Stimulated activated CD4-positive, alpha-beta T cell treated with anti-CD3 and anti-CD28 coated beads, TNF-alpha, amount 100 ng/mL, for 24 hours (primary cell): ENCODE measurements at regions not wholly inside any gene's neighbourhood (a gene's known extent, or its start where the extent isn't known, plus 50 kb on each side); places are given as distances from the start of the nearest gene placed in this dataset.
"Not testable (repeated sequence)": the region's sequence is repeated elsewhere in the genome, so short reads cannot be mapped to it uniquely, and the experiment has no call there.

Experiments
- DNase-seq, 3 experiments: peaks; one replicate each; pipeline ENCODE4 v3.0.0-alpha.2; 2020; ENCODE audit warnings: low read depth in 3 of 3

DNA sequence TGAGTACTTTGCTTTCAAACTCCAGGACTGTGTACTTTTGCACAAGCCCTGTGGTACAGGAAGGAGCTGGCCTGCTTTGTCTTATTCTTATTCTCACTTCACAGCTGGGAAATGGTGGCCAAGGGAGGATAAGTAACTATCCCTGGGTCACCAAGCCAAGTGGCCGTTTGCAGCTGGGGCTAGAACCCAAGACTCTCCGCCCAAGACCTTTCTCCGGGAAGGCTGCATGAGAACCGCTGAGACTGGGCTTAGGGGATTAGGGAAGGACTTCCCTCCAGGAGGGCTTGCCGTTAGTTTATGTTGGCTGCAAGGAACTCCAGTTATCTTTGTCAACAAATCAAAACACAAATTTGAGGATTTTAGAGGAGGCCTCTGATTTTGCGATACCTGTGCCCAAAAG is 109.5 kb upstream of the ADRA1D start:
- no peak for DNase-seq

DNA sequence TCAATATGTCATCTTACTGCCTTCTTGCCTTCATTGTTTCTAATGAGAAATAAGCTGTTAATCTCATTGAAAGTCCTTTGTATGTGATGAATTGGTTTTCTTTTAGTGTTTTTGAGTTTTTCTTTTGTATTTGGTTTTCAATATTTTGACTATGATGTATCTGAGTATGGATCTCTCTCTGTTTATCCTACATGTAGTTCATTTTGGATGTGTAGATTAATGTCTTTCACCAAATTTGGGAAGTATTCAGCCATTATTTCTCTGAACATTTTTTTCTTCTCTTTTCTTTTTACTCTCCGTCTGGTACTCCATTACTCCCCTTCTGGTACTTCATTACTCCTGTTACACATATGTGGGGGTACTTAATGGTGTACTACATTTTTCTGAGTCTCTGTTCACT is 103.3 kb upstream of the ADRA1D start:
- DNase-seq: no peak

DNA sequence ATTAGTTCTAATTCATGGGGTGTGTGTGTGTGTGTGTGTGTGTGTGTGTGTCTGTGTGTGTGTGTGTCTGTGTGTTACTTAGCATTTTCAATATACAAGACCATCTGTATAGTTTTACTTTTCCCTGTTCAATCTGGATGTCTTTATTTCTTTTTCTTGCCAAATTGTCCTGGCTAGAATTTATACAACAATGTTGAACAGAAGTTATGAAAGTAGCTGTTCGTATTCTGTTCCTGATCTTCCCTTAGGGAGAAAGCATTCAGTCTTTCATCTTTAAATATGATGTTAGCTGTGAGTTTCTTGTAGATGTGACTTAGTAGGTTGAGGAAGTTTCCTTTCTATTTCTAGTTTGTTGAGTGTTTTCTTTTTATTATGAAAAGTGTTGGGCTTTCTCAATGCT is 101.0 kb upstream of the ADRA1D start:
- DNase-seq: no peak

DNA sequence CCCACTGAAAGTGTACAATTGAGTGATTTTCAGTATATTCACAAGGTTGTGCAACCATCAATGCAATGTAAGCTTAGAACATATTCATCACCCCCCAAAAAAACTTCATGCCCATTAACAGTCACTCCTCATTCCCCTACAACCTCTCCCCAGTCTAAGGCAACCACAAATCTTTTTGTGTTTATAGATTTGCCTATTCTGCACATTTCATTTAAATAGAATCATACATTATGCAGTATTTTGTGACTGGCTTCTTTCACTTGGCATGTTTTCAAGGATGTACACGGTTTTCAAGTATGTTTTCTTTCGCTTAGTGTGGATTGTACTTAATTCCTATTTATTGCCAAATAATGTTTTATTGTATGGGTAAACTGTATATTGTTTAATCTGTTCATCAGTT is 95.6 kb upstream of the ADRA1D start:
- no peak for DNase-seq

DNA sequence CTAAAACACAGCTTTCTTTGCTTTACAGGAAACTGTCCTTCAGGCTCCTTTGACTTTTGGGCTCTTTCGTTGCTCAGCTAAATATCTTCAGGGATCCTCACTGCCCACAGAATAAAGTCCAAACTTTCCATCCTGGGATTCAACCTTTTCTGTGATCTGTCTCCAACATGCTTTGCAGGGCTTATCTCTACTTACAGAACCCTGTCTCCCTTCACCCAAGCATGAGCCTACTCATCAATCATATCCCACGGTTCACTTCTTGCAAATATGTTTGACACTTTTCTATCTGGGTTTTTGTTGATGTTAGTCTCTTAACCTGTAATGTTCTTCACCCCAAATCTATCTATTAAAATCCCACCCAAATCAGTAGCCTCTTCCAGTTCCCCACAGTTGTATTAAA is 93.5 kb upstream of the ADRA1D start:
- no peak for DNase-seq

DNA sequence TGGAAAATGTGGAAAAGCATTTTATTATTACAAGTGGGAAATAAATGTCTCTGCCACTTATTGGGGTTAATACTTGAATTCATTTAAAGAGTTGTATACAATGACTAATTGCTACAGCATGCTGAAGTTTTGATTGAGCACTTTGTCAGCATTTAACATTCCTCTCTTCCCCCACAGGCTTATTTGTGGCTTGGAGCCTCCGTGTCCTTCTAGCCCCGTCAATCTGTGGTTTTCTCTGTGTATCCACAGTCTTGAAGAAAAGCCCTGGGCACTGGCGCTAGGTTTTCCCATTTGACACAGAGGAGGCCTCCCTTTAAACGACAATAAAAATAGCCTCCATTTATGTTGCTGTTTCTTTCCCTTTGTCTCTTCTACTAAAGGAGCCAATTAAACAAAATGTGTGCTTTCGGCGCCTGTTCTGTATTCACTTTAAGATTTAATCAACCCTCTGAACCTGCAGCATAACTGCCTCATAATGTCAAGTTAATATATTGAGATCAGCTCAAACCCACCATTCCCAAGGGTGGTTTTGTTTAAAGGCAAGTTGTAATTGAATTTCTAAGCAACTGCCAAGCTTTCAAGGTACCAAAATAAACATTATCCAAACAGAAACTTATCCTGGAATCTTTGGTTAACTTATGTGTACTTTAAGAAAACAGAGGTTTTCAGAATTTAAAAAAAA is 92.9 kb upstream of the ADRA1D start:
- no peak for DNase-seq

DNA sequence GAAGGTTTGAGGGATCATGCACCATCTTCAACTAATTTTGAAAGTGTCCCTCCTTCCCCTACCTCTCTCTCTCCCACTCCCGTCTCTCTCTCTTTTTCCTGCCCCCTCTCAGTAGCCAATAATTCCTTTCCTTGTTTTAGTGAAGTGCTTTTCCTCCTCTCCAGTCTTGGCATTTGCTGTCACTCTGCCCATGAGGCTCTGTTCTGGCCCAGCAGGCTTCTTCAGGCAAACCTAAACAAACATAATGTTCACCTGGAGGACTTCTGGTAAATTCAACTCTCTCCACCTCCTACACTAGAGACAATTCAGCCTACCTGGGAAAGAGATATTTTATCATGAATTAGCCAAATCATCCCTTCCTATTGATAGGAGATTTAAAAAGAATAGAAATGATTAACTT is 86.6 kb upstream of the ADRA1D start:
- DNase-seq: no peak

DNA sequence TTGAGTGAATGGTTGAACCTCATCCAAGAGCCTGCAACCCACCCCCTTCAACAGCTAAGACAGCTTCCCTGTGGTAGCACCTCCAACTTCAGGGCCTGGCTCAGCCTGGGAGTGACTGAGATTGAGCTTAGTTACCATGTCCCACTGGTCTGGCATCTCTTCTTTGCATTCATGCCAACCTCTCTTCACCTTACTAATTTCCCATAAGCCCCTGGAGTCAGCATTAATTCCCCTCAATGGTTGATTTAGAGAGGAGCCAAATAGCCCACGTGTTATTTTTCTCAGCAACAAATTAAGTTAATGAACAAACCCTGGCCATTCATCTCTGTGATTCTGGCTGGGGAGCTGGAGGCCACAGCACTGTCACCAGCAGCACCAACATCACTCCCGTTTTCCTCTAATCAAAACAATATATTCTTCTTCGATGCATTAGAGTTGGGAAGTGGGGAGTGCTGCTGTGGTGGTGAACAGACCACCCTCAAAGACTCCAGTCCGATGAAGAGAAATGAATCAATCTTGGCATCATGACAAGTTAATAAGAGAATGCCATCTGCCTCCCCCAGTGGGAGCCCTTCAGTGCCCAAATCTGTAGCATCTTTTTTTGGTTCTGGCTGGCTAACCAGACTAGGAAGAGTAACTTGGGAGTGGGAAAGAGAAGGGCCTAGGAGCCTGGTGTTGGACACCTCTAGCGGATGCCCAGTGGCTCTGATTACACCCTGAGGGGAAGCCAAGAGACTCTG is 83.2 kb upstream of the ADRA1D start:
- DNase-seq: no peak

DNA sequence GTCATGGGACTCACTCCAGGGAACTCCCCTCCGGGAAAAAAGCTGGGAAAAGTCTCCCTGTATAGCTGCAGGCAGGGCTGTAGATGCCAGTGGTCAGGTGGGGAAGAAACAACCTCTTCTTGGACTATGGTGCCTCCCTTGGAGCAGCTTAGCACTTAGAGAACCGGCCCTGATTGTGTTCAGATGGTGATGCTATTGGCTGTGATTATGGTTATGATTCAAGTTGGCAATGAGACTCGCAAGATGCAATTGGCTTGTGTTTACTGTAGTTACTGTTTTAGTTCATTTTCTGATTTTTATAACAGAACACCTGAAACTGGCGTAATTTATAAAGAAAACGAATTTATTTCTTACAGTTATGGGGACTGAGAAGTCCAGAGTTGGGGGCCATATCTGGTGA is 80.9 kb upstream of the ADRA1D start:
- DNase-seq: no peak

DNA sequence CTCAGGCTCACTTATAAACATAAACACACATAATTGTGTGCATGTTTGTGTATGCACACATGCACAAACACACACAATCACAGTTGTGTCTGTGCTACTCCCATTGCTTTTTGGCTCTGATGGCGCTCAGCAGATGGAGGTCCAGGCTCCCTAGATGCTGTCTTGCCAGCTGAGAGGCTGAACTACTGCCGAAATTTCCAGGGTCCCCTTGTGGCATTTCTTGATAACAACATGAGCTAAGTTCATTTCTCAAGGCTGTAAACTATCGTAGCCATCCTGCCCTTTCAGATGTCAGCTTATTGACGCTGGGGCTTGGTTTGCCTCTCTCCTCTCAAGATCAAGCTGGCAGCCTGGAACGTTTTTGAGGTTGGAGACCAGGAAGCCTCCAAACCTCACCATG is 80.1 kb upstream of the ADRA1D start:
- DNase-seq: no peak

DNA sequence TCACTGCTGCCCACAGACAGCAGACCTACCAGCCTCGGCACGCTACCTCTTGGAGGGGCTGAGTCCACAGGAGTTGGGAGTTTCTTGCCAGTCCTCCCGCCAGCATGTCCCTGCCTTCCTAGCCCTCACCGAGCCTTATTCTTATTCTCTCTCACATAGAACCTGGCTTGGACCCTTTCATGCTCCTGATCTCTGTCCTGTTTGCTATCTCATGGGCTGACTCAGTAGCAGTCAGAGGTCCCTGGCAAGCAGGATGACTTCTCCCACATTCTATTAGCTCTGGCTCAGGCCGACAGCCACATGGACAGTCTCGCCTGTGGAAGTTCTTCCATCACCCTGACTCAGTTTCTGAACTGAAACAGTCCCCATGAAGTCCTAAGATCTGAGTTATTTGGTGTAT is 79.5 kb upstream of the ADRA1D start:
- DNase-seq: no peak

DNA sequence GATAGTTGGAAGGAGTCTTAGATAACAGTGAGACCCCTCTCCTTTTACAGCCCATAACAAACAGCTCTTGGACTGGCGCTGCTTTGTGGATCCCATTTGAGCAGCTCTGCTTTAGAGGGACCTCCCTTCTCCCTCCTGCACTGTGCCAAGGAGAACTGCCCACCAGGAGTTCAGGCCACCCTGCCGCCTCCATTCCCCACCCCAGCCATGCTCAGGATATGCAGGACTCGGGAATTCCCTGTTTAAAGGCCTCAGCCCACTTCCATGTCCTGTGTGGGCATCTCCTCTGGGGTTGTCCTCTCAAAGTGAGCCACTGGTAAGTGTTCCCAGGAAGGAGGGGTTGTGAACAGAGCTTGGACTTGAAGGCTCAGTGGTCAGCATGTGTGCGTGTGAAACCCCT is 78.9 kb upstream of the ADRA1D start:
- DNase-seq: no peak

DNA sequence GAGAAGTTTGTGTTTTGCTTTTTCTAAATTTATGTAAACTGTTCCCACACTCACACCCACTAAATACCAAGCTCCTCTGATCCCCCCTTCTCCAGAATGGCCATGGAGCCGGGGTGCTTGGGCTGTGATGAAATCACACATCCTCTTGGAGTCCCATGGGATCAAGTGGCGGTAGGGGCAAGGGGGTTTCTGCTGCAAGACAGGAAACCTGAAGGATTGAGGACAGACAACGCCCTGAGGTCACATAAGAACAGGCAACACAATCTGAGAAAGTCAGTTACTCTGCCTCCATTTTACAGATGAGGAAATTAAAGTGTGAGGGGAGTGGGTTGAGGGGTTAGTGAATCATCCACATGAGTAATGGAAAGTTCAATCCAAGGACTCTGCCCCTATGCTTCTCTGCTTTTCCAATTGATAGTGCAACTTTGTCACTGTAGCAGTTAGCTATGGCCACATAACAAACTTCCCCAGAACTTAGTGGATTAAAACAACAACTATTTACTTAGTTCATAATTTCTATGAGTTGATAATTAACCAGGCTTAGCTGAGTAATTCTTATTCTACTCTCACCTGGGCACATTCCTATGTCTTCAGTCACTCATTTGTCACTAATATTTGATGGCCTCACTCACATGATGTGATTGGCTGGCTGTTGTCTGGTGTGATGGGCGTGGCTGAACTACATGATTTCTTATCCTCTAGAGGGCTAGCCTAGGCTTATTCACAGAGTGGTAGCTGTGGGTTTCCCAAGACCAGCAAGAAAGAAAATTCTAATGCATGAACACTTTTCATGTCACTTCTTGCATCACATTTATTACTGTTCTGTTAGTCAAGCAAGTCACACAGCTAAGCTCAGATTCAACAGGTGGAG is 77.3 kb upstream of the ADRA1D start:
- no peak for DNase-seq

DNA sequence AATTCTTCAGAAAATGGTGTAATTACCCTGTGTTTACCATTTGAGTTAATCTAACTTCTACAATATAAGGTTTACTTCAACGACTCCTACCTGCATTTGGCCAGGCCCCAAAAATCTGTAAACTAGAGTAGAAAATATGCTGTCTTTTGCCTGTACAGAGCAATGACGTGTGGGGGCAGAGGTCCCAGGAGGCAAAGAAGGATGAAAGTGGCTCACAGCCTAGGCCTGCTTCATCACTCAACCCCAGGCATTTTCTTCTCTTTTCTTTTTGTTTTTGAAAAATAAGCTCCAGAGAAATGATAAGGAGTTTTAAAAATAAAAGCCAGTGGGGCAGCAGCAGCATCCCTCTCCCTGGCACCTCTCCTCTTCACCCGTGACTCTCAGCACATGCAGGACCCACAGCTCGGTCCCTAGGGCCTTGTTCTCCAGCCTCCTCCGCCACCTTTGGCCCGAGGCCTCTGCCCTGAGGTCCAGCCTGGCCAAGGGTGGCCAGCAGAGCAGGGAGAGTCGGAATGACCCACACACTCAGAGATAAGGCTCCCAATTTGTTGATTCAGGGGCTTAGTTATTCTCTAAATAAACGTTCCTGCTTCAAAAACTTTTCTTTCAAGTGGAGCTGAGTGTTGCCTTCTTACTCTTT is 76.6 kb upstream of the ADRA1D start:
- no peak for DNase-seq

DNA sequence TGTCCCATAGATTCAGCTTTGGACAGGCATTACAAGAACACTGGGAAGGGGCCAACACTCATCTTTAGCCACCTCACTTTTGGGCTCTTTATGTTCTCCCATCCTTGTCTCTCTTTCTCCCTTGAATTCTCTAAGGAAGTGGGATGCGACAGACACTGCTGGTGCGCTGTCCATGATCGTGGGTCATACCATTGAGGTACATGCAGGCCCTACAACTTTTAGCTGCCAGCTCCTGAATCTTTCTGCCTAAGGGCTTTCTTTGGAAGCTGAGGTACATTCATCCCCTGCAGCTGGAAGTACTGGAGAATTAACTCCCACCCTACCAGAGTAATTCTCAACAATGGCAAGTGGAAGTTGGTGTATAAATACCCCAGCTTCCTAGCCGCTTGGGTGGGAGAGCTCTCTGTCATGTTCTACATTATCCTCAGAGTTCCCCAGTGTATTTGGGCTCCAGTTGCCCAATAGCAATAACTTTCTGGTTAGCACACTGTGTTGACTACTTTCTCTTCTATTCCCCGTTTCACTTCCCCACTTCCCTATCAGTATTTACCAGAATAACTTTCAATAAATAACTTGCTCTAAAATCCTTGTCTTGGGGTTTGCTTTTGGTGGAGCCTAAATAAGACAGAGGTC is 75.6 kb upstream of the ADRA1D start:
- DNase-seq: no peak

DNA sequence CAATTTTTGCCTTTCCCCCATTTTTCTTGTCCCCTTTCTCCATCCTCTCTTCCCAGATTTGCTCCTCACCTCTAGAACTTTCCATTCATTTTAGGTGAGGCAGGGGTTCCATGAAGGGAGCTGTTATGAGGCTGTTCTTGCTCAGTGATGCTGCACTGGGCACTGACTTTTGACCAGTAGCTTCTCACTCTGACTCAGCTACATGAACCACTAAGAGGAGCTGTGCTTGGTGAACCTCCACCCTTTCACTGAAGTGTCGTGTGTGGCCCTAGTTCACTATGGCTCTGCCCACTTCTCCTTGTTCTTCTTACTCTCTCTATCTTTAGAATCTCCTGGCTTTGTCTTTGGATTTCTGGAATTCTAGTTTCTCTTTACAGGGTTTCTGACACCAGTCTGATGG is 73.4 kb upstream of the ADRA1D start:
- DNase-seq: no peak

DNA sequence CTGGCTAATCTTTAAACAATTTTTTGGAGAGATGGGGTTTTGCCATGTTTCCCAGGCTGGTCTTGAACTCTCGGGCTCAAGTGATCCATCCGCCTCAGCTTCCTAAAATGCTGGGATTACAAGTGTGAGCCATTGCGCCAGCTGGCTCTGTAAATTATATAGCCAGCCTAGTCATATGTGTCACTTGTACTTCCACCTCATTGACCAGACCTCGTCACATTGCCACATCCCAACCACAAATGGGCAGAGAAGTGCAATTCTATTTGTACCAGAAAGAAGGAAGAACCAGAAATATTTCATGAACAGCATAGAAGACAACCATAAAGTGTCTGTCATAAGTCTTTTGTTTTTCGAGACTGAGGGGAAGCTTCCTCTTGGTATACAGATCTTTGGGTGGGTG is 71.2 kb upstream of the ADRA1D start:
- no peak for DNase-seq

DNA sequence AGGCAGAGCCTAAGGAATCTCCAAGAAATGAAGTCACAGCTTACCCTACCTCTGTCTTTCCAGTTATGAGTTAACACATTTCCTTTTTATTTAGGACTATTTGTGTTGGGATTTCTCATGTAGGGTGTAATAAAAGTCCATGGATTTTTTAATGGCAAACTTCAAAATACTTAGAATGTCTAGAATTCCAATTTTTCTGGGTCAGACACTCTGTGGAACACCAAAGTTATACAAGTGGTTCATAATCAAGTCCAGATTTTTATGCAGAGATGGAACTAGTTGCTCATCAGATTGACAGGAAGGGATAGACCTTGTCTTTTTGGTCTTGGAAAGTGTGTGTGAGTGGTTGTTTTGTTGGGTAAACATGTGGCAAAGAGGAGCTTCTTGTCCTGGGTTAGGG is 69.8 kb upstream of the ADRA1D start:
- DNase-seq: no peak

DNA sequence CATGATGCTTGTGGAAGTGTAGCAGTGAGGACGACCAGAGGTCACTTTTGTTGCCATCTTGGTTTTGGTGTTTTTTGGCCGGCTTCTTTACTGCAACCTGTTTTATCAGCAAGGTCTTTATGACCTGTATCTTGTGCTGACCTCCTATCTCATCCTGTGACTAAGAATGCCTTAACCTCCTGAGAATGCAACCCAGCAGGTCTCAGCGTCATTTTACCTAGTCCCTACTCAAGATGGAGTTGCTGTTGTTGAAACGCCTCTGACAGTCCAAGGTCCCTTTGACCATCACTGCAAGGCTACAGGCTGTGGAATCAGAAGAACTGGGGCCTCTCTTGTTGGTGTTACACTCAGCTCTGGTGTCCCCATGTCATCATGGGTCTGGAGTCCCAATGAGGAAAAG is 61.5 kb upstream of the ADRA1D start:
- not testable (repeated sequence) for DNase-seq

DNA sequence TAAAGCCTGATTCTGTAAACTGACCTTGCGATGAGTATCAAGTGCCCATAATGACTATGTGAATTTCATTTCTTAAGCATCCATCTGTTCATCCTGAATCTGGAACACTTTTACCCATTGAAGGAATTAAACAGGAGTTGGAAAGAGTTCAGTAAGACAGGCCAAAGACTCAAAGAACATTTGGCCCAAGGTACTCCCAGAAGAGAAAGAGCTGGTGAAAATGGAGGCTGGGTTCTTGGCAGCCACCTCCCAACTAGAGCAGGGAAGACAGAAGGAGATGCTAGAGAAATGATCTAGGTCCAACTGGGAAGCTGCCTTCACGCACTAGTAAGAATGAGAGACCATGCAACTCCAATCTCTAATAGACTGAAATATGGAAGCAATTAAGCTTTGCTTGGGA is 57.1 kb upstream of the ADRA1D start:
- no peak for DNase-seq

DNA sequence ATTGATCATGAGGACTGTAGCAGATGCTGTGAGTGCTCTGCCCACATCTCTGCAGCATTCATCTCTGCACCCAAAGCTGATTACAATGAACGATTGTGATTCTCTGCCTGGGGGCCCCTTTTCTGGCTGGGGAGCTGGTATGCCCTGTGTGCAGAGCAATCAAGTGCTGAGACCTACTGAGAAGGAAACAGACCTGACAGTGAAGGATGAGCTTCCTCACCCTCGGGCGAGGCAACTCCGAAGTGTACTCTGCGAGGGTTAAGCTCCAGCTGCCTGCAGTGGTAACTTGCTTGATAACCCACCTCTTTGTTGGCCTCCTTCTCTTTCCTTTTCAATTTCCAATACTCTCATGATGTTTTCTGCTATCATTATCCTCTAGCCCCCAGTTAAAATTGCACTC is 56.0 kb upstream of the ADRA1D start:
- no peak for DNase-seq

DNA sequence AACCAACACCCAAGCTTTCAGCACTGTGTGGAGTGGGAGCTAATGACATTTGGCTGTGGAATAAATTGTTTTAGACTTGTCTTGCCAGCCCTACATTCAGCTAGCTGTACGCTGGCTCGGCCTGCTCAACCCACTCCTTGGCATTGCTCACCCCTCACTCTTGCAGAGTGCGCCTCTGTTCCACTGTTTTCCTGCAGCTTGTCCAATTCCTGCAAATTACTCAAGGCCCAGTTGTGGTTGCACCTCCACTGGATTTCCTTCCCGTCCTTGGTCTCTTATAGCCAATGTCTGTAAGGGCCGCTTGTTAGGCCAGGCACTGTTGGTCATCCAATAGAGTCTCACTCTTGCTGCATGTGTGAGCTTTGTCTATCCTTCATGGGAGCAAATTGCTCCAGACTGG is 55.5 kb upstream of the ADRA1D start:
- no peak for DNase-seq
